HG02642 (cell line): ENCODE measurements at regions not wholly inside any gene's neighbourhood (a gene's known extent, or its start where the extent isn't known, plus 50 kb on each side); places are given as distances from the start of the nearest gene placed in this dataset.

Experiments
- ATAC-seq: cut with Tn5 transposase; IDR thresholded peaks from one replicate; pipeline ENCODE4 v1.9.1; 2021; ENCODE audit warnings: mild to moderate bottlenecking; ENCODE audit not compliant: unreplicated experiment, poor library complexity

GRCh38 chr5:175121457-175121856 lies 322.5 kb downstream of the DRD1 start:
- ATAC-seq, result no peak

GRCh38 chr5:175120412-175120811 lies 323.6 kb downstream of the DRD1 start:
- ATAC-seq, result no peak

DNA sequence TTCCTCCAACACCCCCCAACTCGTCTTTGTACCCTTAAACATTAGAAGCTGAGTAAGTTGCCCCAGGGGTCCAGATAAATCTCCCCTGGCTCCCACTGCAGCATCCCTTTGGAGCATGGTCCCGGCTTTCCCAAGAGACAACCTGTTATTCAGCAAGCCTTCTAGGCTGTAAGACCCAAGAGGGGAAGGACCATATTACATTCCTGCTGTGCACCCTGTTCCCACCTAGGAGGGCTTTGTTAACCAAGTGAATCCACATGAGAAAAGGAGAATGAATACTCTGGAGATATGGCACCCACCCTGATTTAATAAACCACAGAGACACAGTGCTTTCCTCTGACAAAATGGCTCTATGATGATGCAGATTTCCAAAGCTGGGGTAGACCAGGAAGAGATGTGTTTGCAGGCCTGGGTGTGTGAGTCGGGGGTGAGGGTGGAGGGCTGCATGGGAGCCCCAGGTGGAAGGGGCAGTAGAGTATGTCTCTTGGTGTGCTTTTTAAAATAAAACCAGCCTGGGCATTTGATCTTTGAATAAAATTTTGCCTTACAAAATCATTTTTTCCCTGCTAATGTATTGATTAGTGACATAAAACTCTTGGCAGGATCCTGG lies 325.2 kb downstream of the DRD1 start:
- no peak for ATAC-seq

GRCh38 chr5:175116466-175117048 lies 327.4 kb downstream of the DRD1 start:
- no peak for ATAC-seq

GRCh38 chr5:175115831-175116230 lies 328.2 kb downstream of the DRD1 start:
- ATAC-seq, result no peak

DNA sequence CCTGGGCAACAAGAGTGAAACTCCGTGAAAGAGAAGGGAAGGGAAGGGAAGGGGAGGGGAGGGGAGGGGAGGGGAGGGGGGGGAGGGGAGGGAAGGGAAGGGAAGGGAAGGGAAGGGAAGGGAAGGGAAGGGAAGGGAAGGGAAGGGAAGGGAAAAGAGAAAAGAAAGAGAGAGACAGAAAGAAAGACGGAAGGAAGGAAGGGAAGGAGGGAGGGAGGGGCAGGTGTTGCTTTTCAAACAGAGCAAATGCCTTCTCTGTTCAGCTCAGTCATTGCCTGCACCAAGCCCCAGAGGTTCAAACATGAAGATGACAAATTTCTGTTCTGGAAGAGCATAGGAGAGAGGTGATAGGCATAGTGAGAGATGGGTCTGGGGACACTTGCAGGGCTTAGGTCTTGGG lies 330.0 kb downstream of the DRD1 start:
- no peak for ATAC-seq

GRCh38 chr5:175109058-175109755 lies 334.8 kb downstream of the DRD1 start:
- ATAC-seq, result no peak

GRCh38 chr5:175107865-175108264 lies 336.1 kb downstream of the DRD1 start:
- ATAC-seq, result no peak

- no peak for ATAC-seq
Measured at GRCh38 chr5:175107028-175107588, 336.9 kb downstream of the DRD1 start.

GRCh38 chr5:175104677-175105076 lies 339.3 kb downstream of the DRD1 start:
- no peak for ATAC-seq

DNA sequence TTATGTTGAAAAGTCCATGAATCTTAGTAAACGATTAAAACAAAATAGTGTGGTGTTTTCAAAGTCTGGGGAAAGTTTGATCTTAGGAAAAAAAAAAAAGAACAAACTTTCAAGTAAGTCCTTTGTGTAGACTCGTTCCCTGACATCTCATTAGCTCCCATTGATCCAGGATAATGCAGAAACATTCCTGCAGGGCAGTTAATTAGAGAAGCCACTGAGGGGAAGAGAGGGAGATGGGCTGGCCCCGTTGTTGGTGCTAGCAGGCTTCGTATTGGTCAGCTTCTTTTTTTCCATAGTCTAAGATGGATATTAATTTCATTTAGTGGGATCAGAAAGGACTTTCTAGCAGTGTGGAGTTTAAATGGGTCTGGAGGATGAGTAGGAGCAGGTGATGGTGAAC lies 340.2 kb downstream of the DRD1 start:
- no peak for ATAC-seq

DNA sequence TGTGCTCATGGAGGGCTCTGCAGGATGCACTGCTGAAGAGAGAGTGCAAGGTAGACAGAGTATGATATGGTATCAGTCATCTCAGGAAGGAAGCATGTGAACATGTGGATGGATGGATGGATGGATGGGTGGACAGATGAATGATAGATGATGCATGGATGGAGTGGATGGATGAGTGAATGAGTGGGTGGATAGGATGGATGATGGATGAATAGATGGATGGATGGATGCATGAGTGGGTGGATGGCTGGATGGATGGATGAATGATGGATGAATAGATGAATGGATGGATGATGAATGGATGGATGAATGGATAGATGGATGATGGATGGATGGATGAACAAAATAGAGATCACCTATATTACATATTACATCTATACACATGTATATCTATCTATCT lies 341.3 kb downstream of the DRD1 start:
- no peak for ATAC-seq

DNA sequence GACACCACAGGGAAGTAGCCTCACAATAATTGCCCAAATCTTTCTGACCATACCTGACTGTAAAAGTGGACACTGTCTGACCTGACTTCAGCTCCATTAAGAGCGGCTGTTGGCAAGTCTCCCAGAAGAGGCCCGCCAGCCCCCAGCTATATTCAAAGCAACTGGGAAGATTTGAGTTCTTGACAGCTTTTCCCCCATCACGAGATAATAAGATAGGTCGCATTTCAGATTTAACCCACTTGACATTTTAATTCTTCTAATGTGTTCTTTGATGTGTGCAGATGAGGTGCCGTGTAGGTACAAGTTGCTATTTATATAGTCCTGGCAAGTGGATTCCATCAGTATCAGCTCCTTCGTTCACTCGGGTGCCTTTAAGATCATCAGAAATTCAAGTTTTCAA lies 345.7 kb downstream of the DRD1 start:
- ATAC-seq, result no peak

DNA sequence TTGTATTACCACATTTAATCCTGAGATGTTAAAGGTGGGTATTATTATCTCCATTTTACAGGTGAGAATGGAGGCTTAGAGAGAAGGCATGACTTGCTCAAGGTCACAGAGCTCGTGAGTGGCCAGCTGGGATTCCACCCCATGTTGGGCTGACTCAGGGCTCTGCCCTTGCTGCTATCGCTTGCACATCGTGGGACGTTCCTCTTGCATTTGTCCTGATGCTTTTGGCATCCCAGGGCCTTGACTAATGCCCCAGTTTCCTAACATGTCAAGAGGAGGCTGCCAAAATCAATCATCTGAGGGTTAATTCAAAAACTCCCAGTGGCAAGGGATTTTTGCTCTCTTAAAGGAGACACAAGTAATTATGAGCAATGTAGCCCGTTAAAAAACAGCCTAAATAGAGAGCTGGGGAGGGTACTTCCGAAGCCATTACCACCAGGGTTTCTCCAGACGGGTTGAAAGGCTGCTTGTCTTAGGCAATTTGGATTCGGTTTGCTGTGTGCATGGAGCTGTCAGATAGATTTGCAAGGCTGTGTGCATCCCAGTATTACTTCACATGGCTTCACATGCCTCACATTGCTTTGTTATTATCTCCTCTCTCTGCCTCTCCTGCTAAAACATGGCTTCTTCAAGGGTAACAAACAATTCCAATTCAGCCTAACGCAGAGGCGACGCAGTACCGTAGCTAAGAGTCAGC lies 347.4 kb downstream of the DRD1 start:
- no peak for ATAC-seq

DNA sequence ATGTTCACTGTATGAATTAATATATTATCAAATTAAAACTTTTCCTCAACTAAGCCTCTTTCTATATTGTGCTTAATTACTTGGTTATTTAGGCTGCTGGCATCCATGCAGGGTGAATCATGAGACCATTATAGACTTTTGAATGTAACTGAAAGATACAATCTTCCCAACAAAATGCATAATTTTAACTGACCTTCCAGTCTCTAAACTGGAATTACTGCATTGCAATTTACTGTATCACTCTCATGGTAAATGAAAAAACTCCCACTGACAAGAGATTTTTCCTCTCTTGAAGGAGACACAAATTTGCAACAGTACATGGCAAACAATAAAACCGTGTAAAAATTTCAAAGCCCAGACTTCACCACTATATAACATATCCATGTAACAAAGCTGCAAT lies 349.5 kb downstream of the DRD1 start:
- ATAC-seq, result no peak

- no peak for ATAC-seq
Measured at GRCh38 chr5:175092691-175093090, 351.3 kb downstream of the DRD1 start.

DNA sequence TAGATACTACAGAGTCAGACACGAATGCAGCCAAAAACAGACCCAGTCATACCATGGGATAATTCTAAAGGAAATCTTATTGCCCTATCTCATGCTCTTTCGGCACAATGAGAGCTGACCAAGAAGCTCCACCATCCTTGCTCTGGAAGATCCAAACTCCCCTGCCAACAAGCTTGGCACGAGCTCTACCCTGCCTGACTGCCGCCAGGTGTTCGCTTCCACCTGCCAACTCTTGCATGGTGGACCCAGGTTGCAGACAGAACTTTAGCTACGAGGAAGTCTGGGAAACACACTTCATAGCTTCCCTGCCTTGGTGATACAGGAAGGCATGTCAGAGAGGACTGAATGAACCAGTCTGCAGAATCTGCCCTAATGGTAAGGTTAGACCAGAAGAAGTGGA lies 355.0 kb downstream of the DRD1 start:
- no peak for ATAC-seq

- no peak for ATAC-seq
Measured at GRCh38 chr5:175082866-175083590, 358.6 kb downstream of the MSX2 start.

DNA sequence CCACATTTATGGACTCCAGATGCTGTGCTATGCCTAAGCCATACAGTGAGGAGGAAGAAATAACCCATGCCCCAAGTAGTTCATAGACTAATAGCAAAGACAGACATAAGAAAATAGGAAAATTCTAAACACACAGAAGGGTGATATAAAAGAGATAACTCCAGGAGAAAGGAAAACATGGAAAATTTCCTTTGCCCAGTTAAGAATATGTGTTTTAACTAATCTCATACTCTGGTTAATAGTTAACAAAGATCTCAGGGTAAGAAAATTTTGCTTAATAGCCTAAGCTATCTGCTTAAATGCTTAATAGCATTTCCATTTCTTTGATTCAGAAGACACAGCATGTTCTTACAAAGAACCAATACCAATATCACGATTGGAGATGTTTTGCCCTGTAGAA lies 358.0 kb downstream of the MSX2 start:
- no peak for ATAC-seq

DNA sequence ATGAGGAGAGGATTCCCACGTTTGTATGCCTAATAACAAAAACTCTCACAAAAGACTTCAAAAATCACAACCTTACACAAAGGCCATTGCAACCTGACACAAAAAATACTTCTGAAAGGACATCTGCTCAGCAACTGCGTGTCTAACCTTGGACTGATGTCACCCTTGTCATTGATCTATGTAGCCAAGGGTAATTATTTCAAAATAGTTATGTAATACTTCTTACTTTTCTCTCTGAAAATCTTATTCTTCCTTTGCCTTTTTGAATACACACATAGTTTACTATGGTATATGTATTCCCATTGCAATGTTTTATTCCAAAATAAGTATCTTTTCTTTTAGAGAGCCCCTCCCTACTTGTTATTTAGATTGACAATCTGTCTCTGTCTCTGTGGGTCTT lies 355.3 kb downstream of the MSX2 start:
- ATAC-seq, result no peak
